ENCODE measurements at regions not wholly inside any gene's neighbourhood (a gene's known extent, or its start where the extent isn't known, plus 50 kb on each side); places are given as distances from the start of the nearest gene placed in this dataset.

DNA sequence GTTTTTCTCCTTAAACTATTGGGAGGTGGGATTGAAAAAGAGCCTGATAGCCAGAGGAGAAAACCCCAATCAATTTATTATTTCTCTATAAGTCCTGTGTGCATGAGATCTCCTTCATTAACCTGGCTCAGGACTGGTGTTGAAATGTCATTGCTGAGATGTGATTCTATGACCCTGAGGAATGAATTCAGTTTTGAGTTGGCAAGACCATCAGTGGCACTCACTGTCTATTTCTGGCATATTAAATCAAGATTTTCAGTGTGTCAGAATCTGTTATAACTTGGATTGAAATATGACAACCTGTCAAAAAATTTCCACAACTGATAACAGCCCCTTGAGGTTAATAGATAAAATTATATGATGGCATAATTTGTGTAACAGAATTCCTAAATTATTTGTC, 431.1 kb downstream of the TFAP2B start:
- Histone ChIP-seq H3F3A (ENCODE audit: control insufficient read depth, insufficient read depth) (no peaks in the 10 kb centered on the region), H3K27me3 (ENCODE audit: control insufficient read depth, low read length) (no peaks in the 10 kb centered on the region), H4K20me1 (ENCODE audit: control insufficient read depth, insufficient read depth, low read depth, low read length) (no peaks in the 10 kb centered on the region), H3K36me3 (ENCODE audit: control insufficient read depth, low read length) (no peaks in the 10 kb centered on the region), H3K9me3 (ENCODE audit: control insufficient read depth, insufficient read depth, low read length) (no peaks in the 10 kb centered on the region), H3K4me2 (ENCODE audit: low read length) (no peak overlapping the region), H3K4me1 (ENCODE audit: control insufficient read depth, low read length) (no peaks in the 10 kb centered on the region), H3K79me2 (ENCODE audit: control insufficient read depth, low read length) (no peaks in the 10 kb centered on the region), H3K9me2 (replicated peaks; ENCODE audit: control insufficient read depth, low read length) (no peaks in the 10 kb centered on the region), H3K27ac (ENCODE audit: low read depth, low read length) (no peak overlapping the region), H3K4me3 (ENCODE audit: low read length) (no peak overlapping the region)
- no peak for TF ChIP-seq EZH2phosphoT487 (IDR thresholded peaks at IDR 0.05; ENCODE audit: borderline replicate concordance, low read length)
- TF ChIP-seq, protein P1, sequence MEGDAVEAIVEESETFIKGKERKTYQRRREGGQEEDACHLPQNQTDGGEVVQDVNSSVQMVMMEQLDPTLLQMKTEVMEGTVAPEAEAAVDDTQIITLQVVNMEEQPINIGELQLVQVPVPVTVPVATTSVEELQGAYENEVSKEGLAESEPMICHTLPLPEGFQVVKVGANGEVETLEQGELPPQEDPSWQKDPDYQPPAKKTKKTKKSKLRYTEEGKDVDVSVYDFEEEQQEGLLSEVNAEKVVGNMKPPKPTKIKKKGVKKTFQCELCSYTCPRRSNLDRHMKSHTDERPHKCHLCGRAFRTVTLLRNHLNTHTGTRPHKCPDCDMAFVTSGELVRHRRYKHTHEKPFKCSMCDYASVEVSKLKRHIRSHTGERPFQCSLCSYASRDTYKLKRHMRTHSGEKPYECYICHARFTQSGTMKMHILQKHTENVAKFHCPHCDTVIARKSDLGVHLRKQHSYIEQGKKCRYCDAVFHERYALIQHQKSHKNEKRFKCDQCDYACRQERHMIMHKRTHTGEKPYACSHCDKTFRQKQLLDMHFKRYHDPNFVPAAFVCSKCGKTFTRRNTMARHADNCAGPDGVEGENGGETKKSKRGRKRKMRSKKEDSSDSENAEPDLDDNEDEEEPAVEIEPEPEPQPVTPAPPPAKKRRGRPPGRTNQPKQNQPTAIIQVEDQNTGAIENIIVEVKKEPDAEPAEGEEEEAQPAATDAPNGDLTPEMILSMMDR (IDR thresholded peaks at IDR 0.05; ENCODE audit: low read depth, low read length, poor library complexity, severe bottlenecking) = no peak

DNA sequence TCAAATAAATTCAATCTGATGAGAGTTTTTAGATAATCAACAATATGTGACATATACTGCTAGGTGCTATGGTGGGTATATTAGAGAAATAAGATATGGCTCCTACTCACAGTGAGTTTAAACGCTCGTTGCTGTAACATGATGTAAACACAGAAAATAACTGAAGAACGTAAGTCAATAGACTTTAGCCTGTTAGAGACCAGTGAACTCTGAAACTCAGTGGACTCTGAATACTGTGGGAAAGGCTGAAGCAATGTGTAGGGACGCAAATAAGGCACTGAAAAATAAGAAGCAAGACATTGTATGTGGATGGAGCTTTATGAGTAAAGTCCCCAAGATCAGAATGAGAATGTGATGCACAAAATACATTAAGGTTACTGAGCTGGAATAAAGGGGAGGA, 431.6 kb downstream of the TFAP2B start:
- Histone ChIP-seq H4K20me1 (ENCODE audit: control insufficient read depth, insufficient read depth, low read depth, low read length) (no peaks in the 10 kb centered on the region), H3K4me3 (ENCODE audit: low read length) (no peak overlapping the region), H3K4me1 (ENCODE audit: control insufficient read depth, low read length) (no peaks in the 10 kb centered on the region), H3K27me3 (ENCODE audit: control insufficient read depth, low read length) (no peaks in the 10 kb centered on the region), H3K27ac (ENCODE audit: low read depth, low read length) (no peak overlapping the region), H3K4me2 (ENCODE audit: low read length) (no peak overlapping the region), H3K79me2 (ENCODE audit: control insufficient read depth, low read length) (no peaks in the 10 kb centered on the region), H3K9me3 (ENCODE audit: control insufficient read depth, insufficient read depth, low read length) (no peaks in the 10 kb centered on the region), H3K36me3 (ENCODE audit: control insufficient read depth, low read length) (no peaks in the 10 kb centered on the region), H3F3A (ENCODE audit: control insufficient read depth, insufficient read depth) (no peaks in the 10 kb centered on the region), H3K9me2 (replicated peaks; ENCODE audit: control insufficient read depth, low read length) (no peaks in the 10 kb centered on the region)
- TF ChIP-seq, protein P1 (IDR thresholded peaks at IDR 0.05; ENCODE audit: low read depth, low read length, poor library complexity, severe bottlenecking) = no peak
- no peak for TF ChIP-seq EZH2phosphoT487 (IDR thresholded peaks at IDR 0.05; ENCODE audit: borderline replicate concordance, low read length)

DNA sequence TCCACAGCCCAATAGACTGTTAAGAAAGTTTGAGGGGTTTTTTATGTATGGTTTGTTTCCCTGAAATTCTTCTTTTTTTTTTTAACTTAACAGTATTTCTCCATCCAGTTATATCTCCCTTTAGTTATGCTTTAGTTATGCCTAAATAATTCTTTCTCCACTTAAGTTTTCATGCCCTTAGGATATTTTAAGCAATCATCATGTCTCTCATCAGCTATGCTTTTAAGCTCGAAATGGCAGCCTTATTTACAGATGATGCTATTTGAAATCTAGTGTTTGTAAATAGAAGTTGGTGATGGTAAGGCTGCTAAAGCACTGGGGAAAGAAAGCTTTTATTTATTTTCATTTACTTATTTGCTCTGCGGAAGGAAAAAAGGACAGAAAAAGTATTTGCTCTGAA, 439.3 kb downstream of the TFAP2B start:
- Histone ChIP-seq H3K4me2 (ENCODE audit: low read length) (no peak overlapping the region), H4K20me1 (ENCODE audit: control insufficient read depth, insufficient read depth, low read depth, low read length) (no peaks in the 10 kb centered on the region), H3K27ac (ENCODE audit: low read depth, low read length) (no peak overlapping the region), H3F3A (ENCODE audit: control insufficient read depth, insufficient read depth) (no peaks in the 10 kb centered on the region), H3K9me2 (replicated peaks; ENCODE audit: control insufficient read depth, low read length) (no peaks in the 10 kb centered on the region), H3K9me3 (ENCODE audit: control insufficient read depth, insufficient read depth, low read length) (no peaks in the 10 kb centered on the region), H3K27me3 (ENCODE audit: control insufficient read depth, low read length) (no peaks in the 10 kb centered on the region), H3K4me1 (ENCODE audit: control insufficient read depth, low read length) (no peaks in the 10 kb centered on the region), H3K4me3 (ENCODE audit: low read length) (no peak overlapping the region), H3K79me2 (ENCODE audit: control insufficient read depth, low read length) (no peaks in the 10 kb centered on the region), H3K36me3 (ENCODE audit: control insufficient read depth, low read length) (no peaks in the 10 kb centered on the region)
- TF ChIP-seq EZH2phosphoT487 (IDR thresholded peaks at IDR 0.05; ENCODE audit: borderline replicate concordance, low read length) = no peak

DNA sequence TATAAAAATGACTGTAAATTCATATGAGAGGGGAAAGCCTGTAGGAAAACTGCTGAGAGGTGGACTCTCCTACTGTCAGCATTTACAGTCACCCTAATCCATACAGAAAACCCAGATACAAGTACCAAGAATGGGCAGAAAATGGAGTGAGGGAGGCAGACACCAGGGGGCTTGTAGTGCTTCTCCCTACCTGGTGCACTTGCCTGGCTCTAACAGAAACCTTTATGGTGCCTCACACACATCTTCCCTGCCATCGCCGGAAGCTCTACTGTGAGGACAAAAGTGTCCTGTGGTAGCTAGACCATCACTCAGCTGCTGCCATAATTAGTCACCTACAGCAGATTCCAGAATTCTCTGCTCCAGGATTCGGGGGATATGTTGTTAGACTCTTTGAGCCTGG, 441.3 kb downstream of the TFAP2B start:
- H3K4me2 ChIP-seq (ENCODE audit: low read length) = no peak overlapping the region
- H3K9me3 ChIP-seq (ENCODE audit: control insufficient read depth, insufficient read depth, low read length) = no peaks in the 10 kb centered on the region; the same call in 1 of the 2 replicates
- no peaks in the 10 kb centered on the region for H3K27me3 ChIP-seq (ENCODE audit: control insufficient read depth, low read length)
- H3F3A ChIP-seq (ENCODE audit: control insufficient read depth, insufficient read depth) = no peaks in the 10 kb centered on the region
- H3K36me3 ChIP-seq (ENCODE audit: control insufficient read depth, low read length) = no peaks in the 10 kb centered on the region
- H3K79me2 ChIP-seq (ENCODE audit: control insufficient read depth, low read length) = no peaks in the 10 kb centered on the region
- H4K20me1 ChIP-seq (ENCODE audit: control insufficient read depth, insufficient read depth, low read depth, low read length) = no peaks in the 10 kb centered on the region
- no peaks in the 10 kb centered on the region for H3K4me1 ChIP-seq (ENCODE audit: control insufficient read depth, low read length)
- no peak overlapping the region for H3K4me3 ChIP-seq (ENCODE audit: low read length)
- no peak overlapping the region for H3K27ac ChIP-seq (ENCODE audit: low read depth, low read length)
- TF ChIP-seq, protein P1 (IDR thresholded peaks at IDR 0.05; ENCODE audit: low read depth, low read length, poor library complexity, severe bottlenecking) = no peak
- no peak for TF ChIP-seq EZH2phosphoT487 (IDR thresholded peaks at IDR 0.05; ENCODE audit: borderline replicate concordance, low read length)
- H3K9me2 ChIP-seq (replicated peaks; ENCODE audit: control insufficient read depth, low read length) = no peaks in the 10 kb centered on the region
